H9 (cell line): ENCODE measurements at regions not wholly inside any gene's neighbourhood (a gene's known extent, or its start where the extent isn't known, plus 50 kb on each side); places are given as distances from the start of the nearest gene placed in this dataset.

Source experiments
- DNase-seq: peaks from one replicate; pipeline ENCODE4 v3.0.0-alpha.2; 2017
- H2AFZ ChIP-seq: one replicate; pipeline ENCODE4 v1.6.1; 2013; ENCODE audit warnings: mild to moderate bottlenecking, low read length, control low read depth, moderate library complexity
- H2AK5ac ChIP-seq: 2 replicates; pipeline ENCODE4 v1.6.1; 2013; ENCODE audit warnings: low read length, control low read depth, mixed read lengths; ENCODE audit not compliant: insufficient read length
- H2BK120ac ChIP-seq: one replicate; pipeline ENCODE4 v1.6.1; 2013; ENCODE audit warnings: low read depth, mild to moderate bottlenecking, low read length, control low read depth, inconsistent platforms; ENCODE audit not compliant: poor library complexity, severe bottlenecking
- H2BK12ac ChIP-seq: 2 replicates; pipeline ENCODE4 v1.6.1; 2013; ENCODE audit warnings: low read length, control low read depth, mixed read lengths, low read depth; ENCODE audit not compliant: insufficient read length
- H2BK15ac ChIP-seq: 2 replicates; pipeline ENCODE4 v1.6.1; 2013; ENCODE audit warnings: low read depth, low read length, control low read depth
- H2BK20ac ChIP-seq: one replicate; pipeline ENCODE4 v1.6.1; 2013; ENCODE audit warnings: low read depth, mild to moderate bottlenecking, low read length, control low read depth, inconsistent platforms; ENCODE audit not compliant: poor library complexity, severe bottlenecking
- H2BK5ac ChIP-seq: 2 replicates; pipeline ENCODE4 v1.6.1; 2013; ENCODE audit warnings: low read length, control low read depth, mixed read lengths; ENCODE audit not compliant: insufficient read length
- H3K14ac ChIP-seq: 2 replicates; pipeline ENCODE4 v1.6.1; 2013; ENCODE audit warnings: low read length, control low read depth; ENCODE audit not compliant: insufficient read depth
- H3K18ac ChIP-seq: 2 replicates; pipeline ENCODE4 v1.6.1; 2013; ENCODE audit warnings: low read depth, mild to moderate bottlenecking, mixed read lengths, low read length, control low read depth; ENCODE audit not compliant: insufficient read length
- H3K23ac ChIP-seq: 2 replicates; pipeline ENCODE4 v1.6.1; 2013; ENCODE audit warnings: low read length, control low read depth, mixed read lengths, low read depth; ENCODE audit not compliant: insufficient read length
- H3K23me2 ChIP-seq: 2 replicates; pipeline ENCODE4 v1.6.1; 2013; ENCODE audit warnings: low read depth, mild to moderate bottlenecking, mixed read lengths, low read length, control low read depth; ENCODE audit not compliant: insufficient read length, poor library complexity, severe bottlenecking
- H3K27ac ChIP-seq: 2 replicates; pipeline ENCODE4 v1.5.1; 2013; ENCODE audit warnings: low read length, control low read depth, mixed read lengths, low read depth; ENCODE audit not compliant: insufficient read length
- H3K27me3 ChIP-seq: 2 replicates; pipeline ENCODE4 v1.6.1; 2013; ENCODE audit warnings: low read length, control low read depth, inconsistent platforms; ENCODE audit not compliant: insufficient read depth
- H3K4ac ChIP-seq: 2 replicates; pipeline ENCODE4 v1.6.1; 2013; ENCODE audit warnings: low read depth, mild to moderate bottlenecking, control low read depth, inconsistent platforms, low read length, moderate library complexity
- H3K4me1 ChIP-seq: 2 replicates; pipeline ENCODE4 v1.6.1; 2013; ENCODE audit warnings: low read length, control low read depth, inconsistent platforms; ENCODE audit not compliant: insufficient read depth
- H3K4me2 ChIP-seq: 2 replicates; pipeline ENCODE4 v1.6.1; 2013; ENCODE audit warnings: low read length, control low read depth, mixed read lengths; ENCODE audit not compliant: insufficient read length, insufficient read depth
- H3K56ac ChIP-seq: 2 replicates; pipeline ENCODE4 v1.6.1; 2013; ENCODE audit warnings: low read depth, mild to moderate bottlenecking, mixed read lengths, low read length, control low read depth; ENCODE audit not compliant: insufficient read length
- H3K79me1 ChIP-seq: 2 replicates; pipeline ENCODE4 v1.6.1; 2013; ENCODE audit warnings: low read depth, mild to moderate bottlenecking, moderate library complexity, low read length, control low read depth, inconsistent platforms; ENCODE audit not compliant: insufficient read depth, poor library complexity, severe bottlenecking
- H3K79me2 ChIP-seq: 2 replicates; pipeline ENCODE4 v1.6.1; 2013; ENCODE audit warnings: low read length, control low read depth, inconsistent platforms; ENCODE audit not compliant: insufficient read depth
- H3K9ac ChIP-seq: 2 replicates; pipeline ENCODE4 v1.6.1; 2013; ENCODE audit warnings: low read length, control low read depth, mixed read lengths; ENCODE audit not compliant: insufficient read length; ENCODE audit errors: extremely low read depth
- H3K9me3 ChIP-seq: one replicate; pipeline ENCODE4 v1.6.1; 2013; ENCODE audit warnings: low read depth, low read length, inconsistent platforms; ENCODE audit not compliant: control insufficient read depth
- H3T11ph ChIP-seq: one replicate; pipeline ENCODE4 v1.6.1; 2013; ENCODE audit warnings: mild to moderate bottlenecking, low read length, control low read depth, inconsistent platforms
- H4K20me1 ChIP-seq: one replicate; pipeline ENCODE4 v1.6.1; 2013; ENCODE audit not compliant: control insufficient read depth, insufficient read length, insufficient read depth
- H4K5ac ChIP-seq: 2 replicates; pipeline ENCODE4 v1.6.1; 2013; ENCODE audit warnings: low read depth, mild to moderate bottlenecking, mixed read lengths, low read length, control low read depth; ENCODE audit not compliant: insufficient read length
- H4K8ac ChIP-seq: replicated peaks from 2 replicates; pipeline ENCODE4 v1.6.1; 2013; ENCODE audit warnings: low read length, control low read depth, mixed read lengths, low read depth; ENCODE audit not compliant: insufficient read length
- H4K91ac ChIP-seq: 2 replicates; pipeline ENCODE4 v1.6.1; 2013; ENCODE audit warnings: low read depth, mild to moderate bottlenecking, moderate library complexity, mixed read lengths, low read length, control low read depth; ENCODE audit not compliant: insufficient read length
- H3K27ac Mint-ChIP-seq, 3 experiments: 2 replicates in 2 of 3; 3 replicates in 1 of 3; pipeline ENCODE4 v1.8.0; 2020 to 2021; ENCODE audit warnings: mixed read lengths in 3 of 3, mild to moderate bottlenecking in 1 of 3, moderate library complexity in 1 of 3
- H3K27me3 Mint-ChIP-seq: 2 replicates; pipeline ENCODE4 v1.8.0; 2021; ENCODE audit warnings: low read depth, mild to moderate bottlenecking, moderate library complexity, mixed read lengths
- H3K36me3 Mint-ChIP-seq, 3 experiments: 2 replicates in 2 of 3; 3 replicates in 1 of 3; pipeline ENCODE4 v1.8.0; 2020 to 2021; ENCODE audit warnings: low read depth in 3 of 3, mixed read lengths in 3 of 3; ENCODE audit not compliant: insufficient read depth in 1 of 3
- H3K4me1 Mint-ChIP-seq, 2 experiments: 2 replicates each; pipeline ENCODE4 v1.8.0; 2020; ENCODE audit warnings: mixed read lengths in 2 of 2
- H3K4me3 Mint-ChIP-seq, 2 experiments: 2 replicates in 1 of 2; 3 replicates in 1 of 2; pipeline ENCODE4 v1.8.0; 2020 to 2021; ENCODE audit warnings: mild to moderate bottlenecking in 2 of 2, mixed read lengths in 2 of 2, moderate library complexity in 1 of 2
- H3K9me3 Mint-ChIP-seq, 2 experiments: 2 replicates in 1 of 2; 3 replicates in 1 of 2; pipeline ENCODE4 v1.8.0; 2020; ENCODE audit warnings: mild to moderate bottlenecking in 2 of 2, mixed read lengths in 2 of 2, moderate library complexity in 1 of 2
- WGBS: extraction: QIAGEN DNeasy Blood & Tissue Kit; methylation state at CpG from one replicate; pipeline ENCODE4 v1.1.7; 2013; ENCODE audit warnings: missing lambda C conversion rate, low lambda C conversion rate, mixed read lengths; ENCODE audit not compliant: insufficient read length; ENCODE audit errors: extremely low coverage; 5-methylcytosine and 5-hydroxymethylcytosine counted together
- TF ChIP-seq, protein P1 (sequence below): fragments of 200-600 bp; sonication (generic); conservative IDR thresholded peaks from 3 replicates; pipeline ENCODE4 v1.8.0; 2021; ENCODE audit warnings: antibody characterized with exemption, mild to moderate bottlenecking

DNA sequence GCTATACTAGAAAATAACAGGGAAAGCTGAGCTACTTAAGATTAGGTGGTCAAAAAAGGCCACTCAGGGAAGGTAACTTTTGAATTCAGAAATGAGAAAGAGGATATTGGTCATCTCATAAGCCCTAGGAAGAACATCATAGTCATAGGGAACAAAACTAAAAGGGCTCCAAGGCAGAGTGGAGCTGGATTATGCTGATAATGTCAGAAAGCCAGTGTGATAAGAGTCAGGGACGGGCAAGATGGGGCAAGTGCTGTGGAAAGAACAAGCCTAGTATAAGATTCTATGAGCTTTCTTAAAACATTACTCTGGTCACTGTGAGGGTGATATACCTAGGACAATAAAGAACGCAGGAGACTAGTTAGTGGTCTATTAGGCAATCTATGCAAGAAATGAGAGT lies 106.6 kb downstream of the DUSP10 start:
- H3K27ac Mint-ChIP-seq, result no peak overlapping the region; a peak in 1 of 7 replicates
- no peak for DNase-seq
- no peak overlapping the region for H3K9ac ChIP-seq
- H3K4me3 Mint-ChIP-seq, result no peak overlapping the region
- WGBS, result no CpG with 5 or more reads among the region's 2 CpGs
- H3K9me3 Mint-ChIP-seq, result no peaks in the 10 kb centered on the region
- no peak overlapping the region for H2AFZ ChIP-seq
- H3K4ac ChIP-seq, result no peak overlapping the region
- H3K9me3 ChIP-seq, result no peaks in the 10 kb centered on the region
- H3K4me2 ChIP-seq, result no peak overlapping the region
- no peaks in the 10 kb centered on the region for H4K20me1 ChIP-seq
- H4K91ac ChIP-seq, result no peak overlapping the region
- H2BK20ac ChIP-seq, result no peak overlapping the region
- H3K27me3 ChIP-seq, result no peaks in the 10 kb centered on the region
- H2BK15ac ChIP-seq, result no peak overlapping the region
- no peaks in the 10 kb centered on the region for H3K4me1 ChIP-seq
- H2BK12ac ChIP-seq, result no peak overlapping the region
- no peak overlapping the region for H4K5ac ChIP-seq
- no peak overlapping the region for H3K23ac ChIP-seq
- H3K23me2 ChIP-seq, result no peaks in the 10 kb centered on the region
- no peak overlapping the region for H2BK120ac ChIP-seq
- no peaks in the 10 kb centered on the region for H3K79me1 ChIP-seq
- no peaks in the 10 kb centered on the region for H3K79me2 ChIP-seq
- H3K56ac ChIP-seq, result no peak overlapping the region
- H3K27me3 Mint-ChIP-seq, result no peaks in the 10 kb centered on the region
- no peaks in the 10 kb centered on the region for H3K36me3 Mint-ChIP-seq
- H2BK5ac ChIP-seq, result no peak overlapping the region
- TF ChIP-seq, protein P1, sequence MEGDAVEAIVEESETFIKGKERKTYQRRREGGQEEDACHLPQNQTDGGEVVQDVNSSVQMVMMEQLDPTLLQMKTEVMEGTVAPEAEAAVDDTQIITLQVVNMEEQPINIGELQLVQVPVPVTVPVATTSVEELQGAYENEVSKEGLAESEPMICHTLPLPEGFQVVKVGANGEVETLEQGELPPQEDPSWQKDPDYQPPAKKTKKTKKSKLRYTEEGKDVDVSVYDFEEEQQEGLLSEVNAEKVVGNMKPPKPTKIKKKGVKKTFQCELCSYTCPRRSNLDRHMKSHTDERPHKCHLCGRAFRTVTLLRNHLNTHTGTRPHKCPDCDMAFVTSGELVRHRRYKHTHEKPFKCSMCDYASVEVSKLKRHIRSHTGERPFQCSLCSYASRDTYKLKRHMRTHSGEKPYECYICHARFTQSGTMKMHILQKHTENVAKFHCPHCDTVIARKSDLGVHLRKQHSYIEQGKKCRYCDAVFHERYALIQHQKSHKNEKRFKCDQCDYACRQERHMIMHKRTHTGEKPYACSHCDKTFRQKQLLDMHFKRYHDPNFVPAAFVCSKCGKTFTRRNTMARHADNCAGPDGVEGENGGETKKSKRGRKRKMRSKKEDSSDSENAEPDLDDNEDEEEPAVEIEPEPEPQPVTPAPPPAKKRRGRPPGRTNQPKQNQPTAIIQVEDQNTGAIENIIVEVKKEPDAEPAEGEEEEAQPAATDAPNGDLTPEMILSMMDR, result no peak
- no peak overlapping the region for H3K27ac ChIP-seq
- H2AK5ac ChIP-seq, result no peak overlapping the region
- H3K4me1 Mint-ChIP-seq, result no peaks in the 10 kb centered on the region; a peak in 1 of 4 replicates
- H3T11ph ChIP-seq, result no peak overlapping the region
- no peak overlapping the region for H3K14ac ChIP-seq
- H4K8ac ChIP-seq, result no peak overlapping the region
- H3K18ac ChIP-seq, result no peak overlapping the region
